ENCODE measurements at regions not wholly inside any gene's neighbourhood (a gene's known extent, or its start where the extent isn't known, plus 50 kb on each side); places are given as distances from the start of the nearest gene placed in this dataset.

- H3K4me3 ChIP-seq (ENCODE audit: low read depth, low read length) = no peak overlapping the region
- TF ChIP-seq CTCF (IDR thresholded peaks at IDR 0.05; ENCODE audit: insufficient read depth, low read depth, low read length) = no peak
- DNase-seq (ENCODE audit: low read depth) = peak; percentile 11
Measured at GRCh38 chr6:121767211-121767610, 331.8 kb downstream of the GJA1 start.

- DNase-seq (ENCODE audit: low read depth) = no peak
- no peak for TF ChIP-seq CTCF (IDR thresholded peaks at IDR 0.05; ENCODE audit: insufficient read depth, low read depth, low read length)
- no peak overlapping the region for H3K4me3 ChIP-seq (ENCODE audit: low read depth, low read length)
Measured at GRCh38 chr6:121770943-121771342, 335.5 kb downstream of the GJA1 start.

DNA sequence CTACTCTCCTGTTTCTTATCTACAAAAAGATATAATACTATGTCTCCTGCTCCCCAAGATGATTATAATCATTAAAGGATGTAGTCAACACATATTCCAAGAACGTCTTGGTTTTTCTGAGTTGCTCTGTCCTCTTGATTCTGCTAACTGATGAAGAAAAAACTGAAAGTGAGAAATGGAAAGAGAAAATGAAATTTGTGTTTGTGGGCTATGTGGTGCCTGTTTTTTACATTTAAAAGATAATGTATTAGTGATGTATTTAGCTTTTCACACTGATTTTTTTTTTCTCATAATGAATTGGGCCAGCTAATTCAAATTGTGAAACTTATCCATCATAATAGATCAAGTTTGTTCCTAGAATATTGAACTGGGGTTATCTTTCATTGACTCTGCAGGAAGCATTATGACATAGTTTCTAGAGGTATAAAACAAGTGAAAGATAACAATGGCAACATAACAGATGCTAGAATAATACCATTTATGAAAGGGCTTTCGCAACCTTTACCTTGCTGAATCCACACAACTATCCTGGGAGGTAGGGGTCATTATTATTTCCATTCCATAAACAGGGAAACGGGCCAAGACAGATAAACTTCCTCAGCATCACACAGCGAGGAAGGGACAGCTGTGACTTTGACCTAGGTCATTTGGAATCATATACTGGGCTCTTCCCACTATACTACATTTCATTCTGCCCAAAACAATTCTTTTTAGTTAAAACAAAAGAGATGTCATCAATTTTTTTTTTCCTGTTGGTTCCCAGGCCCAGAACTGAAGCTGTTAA is 336.7 kb downstream of the GJA1 start:
- no peak for TF ChIP-seq CTCF (IDR thresholded peaks at IDR 0.05; ENCODE audit: insufficient read depth, low read depth, low read length)
- DNase-seq (ENCODE audit: low read depth) = no peak
- no peak overlapping the region for H3K4me3 ChIP-seq (ENCODE audit: low read depth, low read length)

GRCh38 chr6:121776054-121776453 is 340.6 kb downstream of the GJA1 start:
- no peak for TF ChIP-seq CTCF (IDR thresholded peaks at IDR 0.05; ENCODE audit: insufficient read depth, low read depth, low read length)
- no peak for DNase-seq (ENCODE audit: low read depth)

DNA sequence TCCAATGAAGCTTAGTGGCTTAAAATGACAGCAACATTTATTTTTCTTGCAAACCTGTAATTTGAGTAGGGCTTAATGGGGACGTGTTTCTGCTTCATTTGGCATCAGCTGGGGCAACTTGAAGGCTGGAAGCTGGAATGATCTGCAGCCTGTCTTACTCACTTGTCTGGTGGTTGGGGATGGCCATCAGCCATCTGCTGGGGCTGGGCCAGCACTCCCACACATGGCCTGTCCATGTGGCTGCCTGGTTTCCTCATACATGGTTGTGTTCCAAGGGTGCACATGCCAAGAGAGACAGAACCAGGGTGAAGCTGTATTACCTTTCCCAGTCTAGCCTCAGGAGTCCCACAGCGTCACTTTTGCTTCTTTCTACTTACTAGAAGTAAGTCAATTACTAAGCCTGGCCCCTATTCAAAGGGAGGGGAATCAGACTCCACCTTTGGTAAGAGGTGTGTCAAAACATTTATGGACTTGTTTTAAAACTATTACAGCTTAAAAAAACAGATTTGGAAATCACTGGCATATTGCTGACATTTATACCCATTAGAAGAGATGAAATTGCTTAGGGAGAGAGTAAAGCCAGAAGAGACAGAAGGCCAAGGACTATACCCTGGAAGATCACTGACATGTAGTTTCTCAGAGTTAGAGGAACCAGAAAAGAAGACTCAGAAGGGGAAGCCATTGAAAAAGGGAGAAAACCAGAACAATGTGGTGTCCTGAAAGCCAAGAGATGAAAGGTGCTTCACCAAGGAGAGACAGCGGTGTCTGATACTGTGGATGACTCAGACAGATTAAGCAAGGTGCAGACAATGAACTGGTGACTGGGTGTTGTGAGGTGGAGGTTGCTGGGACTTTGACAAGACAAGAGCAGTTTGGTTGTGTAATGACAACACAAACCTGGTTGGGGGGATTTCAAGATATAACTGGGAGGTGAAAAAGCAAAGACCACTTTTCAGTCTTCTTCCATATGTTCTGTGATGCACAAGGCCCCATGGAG is 345.2 kb downstream of the GJA1 start:
- TF ChIP-seq CTCF (IDR thresholded peaks at IDR 0.05; ENCODE audit: insufficient read depth, low read depth, low read length) = no peak
- no peak overlapping the region for H3K4me3 ChIP-seq (ENCODE audit: low read depth, low read length)
- DNase-seq (ENCODE audit: low read depth) = peak; percentile 65

More at GRCh38 chr6:121776054-121776453, 340.6 kb downstream of the GJA1 start:
- H3K4me3 ChIP-seq (ENCODE audit: low read depth, low read length) = no peak overlapping the region

GRCh38 chr6:121791396-121792315 is 356.2 kb downstream of the GJA1 start:
- peak; percentile 31 for DNase-seq (ENCODE audit: low read depth)
- TF ChIP-seq CTCF (IDR thresholded peaks at IDR 0.05; ENCODE audit: insufficient read depth, low read depth, low read length) = peak; percentile 12
- no peak overlapping the region for H3K4me3 ChIP-seq (ENCODE audit: low read depth, low read length)
